ENCODE measurements at regions not wholly inside any gene's neighbourhood (a gene's known extent, or its start where the extent isn't known, plus 50 kb on each side); places are given as distances from the start of the nearest gene placed in this dataset.

DNA sequence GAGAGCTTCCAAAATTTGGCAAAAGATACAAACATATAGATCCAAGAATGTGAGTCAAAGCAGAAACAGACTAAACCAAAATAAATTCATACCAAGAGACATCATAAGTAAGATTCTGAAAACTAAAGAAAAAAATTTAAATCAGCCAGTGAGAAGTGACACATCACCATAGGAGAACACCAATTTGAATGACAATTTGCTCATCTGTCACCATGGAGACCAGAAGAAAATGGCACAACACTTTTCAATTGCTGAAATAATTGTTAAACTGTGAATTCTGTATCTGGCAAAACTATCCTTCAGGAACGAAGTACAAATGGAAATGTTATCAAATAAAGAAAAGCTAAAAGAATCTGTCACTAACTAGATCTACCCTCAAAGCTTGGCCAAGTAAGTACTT is 864.3 kb downstream of the BRD1 start:
- ATAC-seq (no peak), FAIRE-seq (no peak), DNase-seq (ENCODE audit: low spot score) (no peak)
- Histone ChIP-seq H3K27ac (ENCODE audit: extremely low read length, insufficient read depth, low read length) (no peak overlapping the region), H2AFZ (ENCODE audit: low read length) (no peak overlapping the region), H3K4me3 (replicated peaks in 1 of 3; ENCODE audit: insufficient read depth in 1 of 3, low read depth in 2 of 3, low read length in 3 of 3) (no peak overlapping the region), H3K36me3 (replicated peaks in 1 of 2; ENCODE audit: control insufficient read depth in 1 of 2, insufficient read depth in 2 of 2, low read length in 2 of 2) (no peaks in the 10 kb centered on the region), H3K9ac (ENCODE audit: insufficient read depth, low read depth, low read length) (no peak overlapping the region), H3K4me1 (ENCODE audit: insufficient read depth, low read length) (no peaks in the 10 kb centered on the region), H3K9me3 (ENCODE audit: low read length) (no peaks in the 10 kb centered on the region), H3K79me2 (ENCODE audit: insufficient read depth, low read length) (no peaks in the 10 kb centered on the region), H3K27me3 (ENCODE audit: control insufficient read depth in 1 of 2, insufficient read depth in 2 of 2, low read length in 2 of 2) (peaks cover 2 to 12% of the 10 kb centered on the region in 2 experiments; a peak in 3 of 5 replicates), H4K20me1 (ENCODE audit: insufficient read depth, low read length) (no peaks in the 10 kb centered on the region), H3K4me2 (ENCODE audit: low read depth, low read length) (no peak overlapping the region)
- intact Hi-C loops (cut with micrococcal nuclease; ENCODE audit: unreplicated experiment): no loop called here
- WGBS (ENCODE audit: low lambda C conversion rate): 0% methylated on average over 1 of the region's 1 CpG
- in situ Hi-C loops (cut with HindIII; ENCODE audit: extremely low pct_ligation_motif_present, low pct_unique_long_range_greater_than_20kb): no loop called here
- no TSS peak for BruUV-seq (replicated peaks)
- ChIA-PET CTCF (ENCODE audit: low intra/inter-chr PET ratio, low total read pairs) (no interaction called here), POLR2A (no interaction called here)
- TF ChIP-seq TCF12 (IDR thresholded peaks at IDR 0.05) (no peak), TCF12 (CRISPR knock-in tag; IDR thresholded peaks at IDR 0.05) (no peak), ZNF512 (CRISPR knock-in tag; IDR thresholded peaks at IDR 0.05) (no peak), ZNF318 (CRISPR knock-in tag; IDR thresholded peaks at IDR 0.05) (no peak), SMYD3 (CRISPR knock-in tag; IDR thresholded peaks at IDR 0.05) (no peak), MTF1 (CRISPR knock-in tag; IDR thresholded peaks at IDR 0.05) (no peak), PHF8 (CRISPR knock-in tag; IDR thresholded peaks at IDR 0.05) (no peak), ZBTB37 (CRISPR knock-in tag; IDR thresholded peaks at IDR 0.05) (no peak), SIN3A (IDR thresholded peaks at IDR 0.05; ENCODE audit: borderline replicate concordance, low read depth, low read length) (no peak), THAP11 (CRISPR knock-in tag; IDR thresholded peaks at IDR 0.05) (no peak), ZNF136 (CRISPR knock-in tag; IDR thresholded peaks at IDR 0.05; ENCODE audit: low read depth) (no peak), TRIM22 (IDR thresholded peaks at IDR 0.05) (no peak), KDM4B (CRISPR knock-in tag; IDR thresholded peaks at IDR 0.05) (no peak)

All from HepG2 (cell line).